ENCODE measurements at regions not wholly inside any gene's neighbourhood (a gene's known extent, or its start where the extent isn't known, plus 50 kb on each side); places are given as distances from the start of the nearest gene placed in this dataset.

DNA sequence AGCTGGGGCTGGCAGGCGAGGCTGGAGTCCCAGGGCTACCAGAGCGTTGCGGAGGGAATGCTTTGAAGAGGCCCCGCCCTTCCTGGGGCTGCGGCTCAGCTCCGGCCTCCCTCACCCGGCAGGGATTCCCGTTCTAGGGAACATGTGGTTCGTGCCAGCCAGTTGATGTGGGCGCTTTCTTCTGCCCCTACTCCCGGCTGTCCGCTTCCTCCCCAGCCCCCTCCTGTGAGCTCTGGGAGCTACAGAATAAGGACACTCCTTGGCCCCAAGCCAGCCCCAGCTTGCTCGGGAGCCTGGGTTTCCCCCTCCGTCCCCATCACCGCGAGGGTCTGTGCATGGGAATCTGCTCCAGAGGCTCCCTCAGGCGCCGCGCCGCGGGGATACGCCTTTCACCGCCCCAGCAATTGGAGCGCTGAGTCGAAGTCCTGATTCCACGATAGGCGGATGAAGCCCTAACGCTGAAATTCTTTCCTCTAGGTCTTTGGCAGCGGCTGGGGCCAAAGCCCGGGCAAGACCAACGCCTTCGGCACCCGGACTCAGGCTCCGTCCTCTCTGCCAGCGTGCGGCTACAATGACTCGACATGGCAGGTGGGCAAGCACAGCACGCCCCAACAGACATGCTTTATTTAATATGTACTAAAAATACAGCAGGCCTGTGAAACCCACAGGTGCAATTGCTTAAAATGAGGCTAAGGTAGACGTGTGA lies 69.5 kb downstream of the KLF15 start:
- TF ChIP-seq, protein P1, sequence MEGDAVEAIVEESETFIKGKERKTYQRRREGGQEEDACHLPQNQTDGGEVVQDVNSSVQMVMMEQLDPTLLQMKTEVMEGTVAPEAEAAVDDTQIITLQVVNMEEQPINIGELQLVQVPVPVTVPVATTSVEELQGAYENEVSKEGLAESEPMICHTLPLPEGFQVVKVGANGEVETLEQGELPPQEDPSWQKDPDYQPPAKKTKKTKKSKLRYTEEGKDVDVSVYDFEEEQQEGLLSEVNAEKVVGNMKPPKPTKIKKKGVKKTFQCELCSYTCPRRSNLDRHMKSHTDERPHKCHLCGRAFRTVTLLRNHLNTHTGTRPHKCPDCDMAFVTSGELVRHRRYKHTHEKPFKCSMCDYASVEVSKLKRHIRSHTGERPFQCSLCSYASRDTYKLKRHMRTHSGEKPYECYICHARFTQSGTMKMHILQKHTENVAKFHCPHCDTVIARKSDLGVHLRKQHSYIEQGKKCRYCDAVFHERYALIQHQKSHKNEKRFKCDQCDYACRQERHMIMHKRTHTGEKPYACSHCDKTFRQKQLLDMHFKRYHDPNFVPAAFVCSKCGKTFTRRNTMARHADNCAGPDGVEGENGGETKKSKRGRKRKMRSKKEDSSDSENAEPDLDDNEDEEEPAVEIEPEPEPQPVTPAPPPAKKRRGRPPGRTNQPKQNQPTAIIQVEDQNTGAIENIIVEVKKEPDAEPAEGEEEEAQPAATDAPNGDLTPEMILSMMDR (conservative IDR thresholded peaks at IDR 0.05): no peak
- TF ChIP-seq ZFX (IDR thresholded peaks at IDR 0.05): no peak

All from C4-2B (cell line).